HepG2 (cell line): ENCODE measurements at regions not wholly inside any gene's neighbourhood (a gene's known extent, or its start where the extent isn't known, plus 50 kb on each side); places are given as distances from the start of the nearest gene placed in this dataset.

Source experiments
- ATAC-seq: fragments of 200-7000 bp; cut with Tn5 transposase; 3 replicates; pipeline ENCODE4 v1.9.1; 2020; ENCODE audit warnings: mild to moderate bottlenecking, moderate library complexity
- BruUV-seq: library from RNA; stranded (reverse); fragments of 400-500 nt; replicated peaks from 2 replicates; lab custom pipeline; 2021; lab: Mats Ljungman, UMichigan
- CTCF ChIA-PET: fragments of 300-600 bp; formaldehyde crosslinking; extraction: SDS; loops from one replicate; lab custom pipeline; 2021; ENCODE audit warnings: low total read pairs, inconsistent platforms, low intra/inter-chr PET ratio; lab: Yijun Ruan, JAX
- POLR2A ChIA-PET: fragments of 350-600 bp; sonication (Branson Sonifier 250); formaldehyde crosslinking; loops from one replicate; lab custom pipeline; 2020; ENCODE audit warnings: antibody characterized with exemption, inconsistent platforms; lab: Yijun Ruan, JAX
- DNase-seq: peaks from one replicate; pipeline ENCODE4 v3.0.0-alpha.2; 2015; ENCODE audit warnings: low spot score
- FAIRE-seq: peaks from 3 replicates; lab custom pipeline; 2011; peaks lifted over from hg19 to GRCh38; lab: Jason Lieb, UNC
- H2AFZ ChIP-seq: one replicate; pipeline ENCODE4 v1.6.1; 2011; ENCODE audit warnings: low read length, inconsistent platforms
- H3K27ac ChIP-seq: fragments of 300-600 bp; 3 replicates; pipeline ENCODE4 v1.8.0; 2011; ENCODE audit warnings: mixed run types, mild to moderate bottlenecking, mixed read lengths, low read length, inconsistent platforms; ENCODE audit not compliant: insufficient read depth; ENCODE audit errors: extremely low read length
- H3K27me3 ChIP-seq, 2 experiments: fragments of 200-600 bp in 1 of 2; 2 replicates in 1 of 2; 3 replicates in 1 of 2; pipeline versions ENCODE4 v1.6.0 to v1.8.0; 2011; ENCODE audit warnings: low read length in 2 of 2, mild to moderate bottlenecking in 2 of 2, moderate library complexity in 2 of 2, inconsistent platforms in 1 of 2; ENCODE audit not compliant: insufficient read depth in 2 of 2, control insufficient read depth in 1 of 2
- H3K36me3 ChIP-seq, 2 experiments: fragments of 200-600 bp in 1 of 2; replicated peaks in 1 of 2; 2 replicates in 1 of 2; 3 replicates in 1 of 2; pipeline versions ENCODE4 v1.5.1 to v1.8.0; 2011; ENCODE audit warnings: low read length in 2 of 2, inconsistent platforms in 1 of 2; ENCODE audit not compliant: insufficient read depth in 2 of 2, control insufficient read depth in 1 of 2
- H3K4me1 ChIP-seq: 2 replicates; pipeline ENCODE4 v1.5.1; 2012; ENCODE audit warnings: low read length, inconsistent platforms; ENCODE audit not compliant: insufficient read depth
- H3K4me2 ChIP-seq: 2 replicates; pipeline ENCODE4 v1.6.0; 2011; ENCODE audit warnings: low read depth, low read length, inconsistent platforms
- H3K4me3 ChIP-seq, 3 experiments: fragments of 200-600 bp in 1 of 3; sonication (generic), shearing (Covaris generic) in 1 of 3; replicated peaks in 1 of 3; 2 replicates each; pipeline ENCODE4 v1.5.1; 2011 to 2016; ENCODE audit warnings: low read length in 3 of 3, inconsistent platforms in 2 of 3, low read depth in 2 of 3, mild to moderate bottlenecking in 2 of 3, control low read depth in 1 of 3, mixed read lengths in 1 of 3; ENCODE audit not compliant: insufficient read depth in 1 of 3
- H3K79me2 ChIP-seq: one replicate; pipeline ENCODE4 v1.6.1; 2011; ENCODE audit warnings: low read length, inconsistent platforms; ENCODE audit not compliant: insufficient read depth
- H3K9ac ChIP-seq: 2 replicates; pipeline ENCODE4 v1.6.0; 2011; ENCODE audit warnings: mild to moderate bottlenecking, low read depth, low read length, inconsistent platforms; ENCODE audit not compliant: insufficient read depth
- H3K9me3 ChIP-seq: 2 replicates; pipeline ENCODE4 v1.5.1; 2012; ENCODE audit warnings: mild to moderate bottlenecking, low read length
- H4K20me1 ChIP-seq: 2 replicates; pipeline ENCODE4 v1.6.0; 2011; ENCODE audit warnings: inconsistent platforms, mild to moderate bottlenecking, low read length, moderate library complexity; ENCODE audit not compliant: insufficient read depth
- CBFB ChIP-seq: sonication (generic); formaldehyde crosslinking; IDR thresholded peaks from 2 replicates; pipeline ENCODE4 v1.4.0; 2020; ENCODE audit warnings: missing genetic modification reagents
- ELF3 ChIP-seq: IDR thresholded peaks from 2 replicates; pipeline ENCODE4 v1.6.1; 2016; ENCODE audit warnings: missing genetic modification reagents, missing compliant biosample characterization
- FIP1L1 ChIP-seq: fragments of 200-400 bp; formaldehyde crosslinking; IDR thresholded peaks from 2 replicates; pipeline ENCODE4 v1.6.1; 2018; ENCODE audit warnings: low read depth, mild to moderate bottlenecking, low read length, moderate library complexity, borderline replicate concordance; ENCODE audit not compliant: insufficient read depth
- HIC2 ChIP-seq: sonication (generic); formaldehyde crosslinking; IDR thresholded peaks from 2 replicates; pipeline ENCODE4 v1.9.0; 2022; ENCODE audit warnings: low read depth, missing genetic modification reagents
- KDM5A ChIP-seq: fragments of 200-600 bp; sonication (generic); IDR thresholded peaks from 2 replicates; pipeline ENCODE4 v1.7.0; 2018; ENCODE audit warnings: antibody characterized with exemption, mild to moderate bottlenecking, low read length, borderline replicate concordance
- PHF21A ChIP-seq: sonication (generic); formaldehyde crosslinking; IDR thresholded peaks from 2 replicates; pipeline ENCODE4 v1.5.0; 2020; ENCODE audit warnings: mild to moderate bottlenecking, missing genetic modification reagents
- RBFOX2 ChIP-seq: fragments of 200-400 bp; formaldehyde crosslinking; IDR thresholded peaks from 2 replicates; pipeline ENCODE4 v1.6.1; 2017; ENCODE audit warnings: low read depth, mild to moderate bottlenecking, low read length
- SATB2 ChIP-seq: sonication (generic); formaldehyde crosslinking; IDR thresholded peaks from 2 replicates; pipeline ENCODE4 v1.5.0; 2020; ENCODE audit warnings: missing genetic modification reagents
- TGIF2 ChIP-seq: IDR thresholded peaks from 2 replicates; pipeline ENCODE4 v1.6.1; 2016; ENCODE audit warnings: control low read depth, missing compliant biosample characterization
- ZBTB14 ChIP-seq: sonication (generic); formaldehyde crosslinking; IDR thresholded peaks from 2 replicates; pipeline ENCODE4 v1.4.0; 2020; ENCODE audit warnings: missing genetic modification reagents
- ZNF121 ChIP-seq: sonication (generic); formaldehyde crosslinking; IDR thresholded peaks from 2 replicates; pipeline ENCODE4 v1.5.0; 2020; ENCODE audit warnings: mild to moderate bottlenecking, missing genetic modification reagents
- ZNF451 ChIP-seq: sonication (generic); formaldehyde crosslinking; IDR thresholded peaks from 2 replicates; pipeline ENCODE4 v1.5.0; 2020; ENCODE audit warnings: mild to moderate bottlenecking, missing genetic modification reagents
- ZNF607 ChIP-seq: sonication (generic); formaldehyde crosslinking; IDR thresholded peaks from 2 replicates; pipeline ENCODE4 v1.5.1; 2020; ENCODE audit warnings: missing genetic modification reagents, mild to moderate bottlenecking, borderline replicate concordance
- ZNF816 ChIP-seq: sonication (generic); formaldehyde crosslinking; IDR thresholded peaks from 2 replicates; pipeline ENCODE4 v1.8.0; 2022; ENCODE audit warnings: missing genetic modification reagents, mild to moderate bottlenecking, borderline replicate concordance
- WGBS: methylation state at CpG from one replicate; pipeline ENCODE4 v1.1.6; 2017; ENCODE audit warnings: low lambda C conversion rate; 5-methylcytosine and 5-hydroxymethylcytosine counted together
- in situ Hi-C: cut with HindIII; loops from 2 replicates; pipeline ENCODE4 v1.10.0; 2017; ENCODE audit warnings: low pct_unique_long_range_greater_than_20kb; ENCODE audit not compliant: extremely low pct_ligation_motif_present
- intact Hi-C: fragments of 100-400 bp; cut with micrococcal nuclease; formaldehyde crosslinking; loops from one replicate; pipeline ENCODE4 v1.10.0; 2022; ENCODE audit not compliant: unreplicated experiment
- TF ChIP-seq, protein P1 (sequence below): sonication (generic); formaldehyde crosslinking; IDR thresholded peaks from 2 replicates; pipeline ENCODE4 v1.8.0; 2022; ENCODE audit warnings: mild to moderate bottlenecking, missing genetic modification reagents, moderate library complexity

- DNase-seq (no peak), FAIRE-seq (no peak), ATAC-seq (no peak)
- Histone ChIP-seq H4K20me1 (no peaks in the 10 kb centered on the region), H3K9ac (no peak overlapping the region), H3K27ac (no peak overlapping the region), H3K4me2 (no peak overlapping the region), H3K4me3 (no peak overlapping the region), H3K9me3 (no peaks in the 10 kb centered on the region), H2AFZ (no peak overlapping the region), H3K79me2 (no peaks in the 10 kb centered on the region), H3K27me3 (peaks cover 2 to 43% of the 10 kb centered on the region in 2 experiments; a peak in 3 of 5 replicates), H3K4me1 (no peaks in the 10 kb centered on the region), H3K36me3 (no peaks in the 10 kb centered on the region)
- in situ Hi-C loops (no loop called here), intact Hi-C loops (no loop called here)
- 58% methylated on average over 6 of the region's 7 CpGs for WGBS
- BruUV-seq, result no TSS peak
- ChIA-PET CTCF (no interaction called here), POLR2A (no interaction called here)
- TF ChIP-seq SATB2 (no peak), ZNF607 (no peak), RBFOX2 (no peak), CBFB (CRISPR knock-in tag) (no peak), ZNF816 (CRISPR knock-in tag) (no peak), TGIF2 (CRISPR knock-in tag) (no peak), ELF3 (CRISPR knock-in tag) (no peak), KDM5A (no peak), ZNF121 (CRISPR knock-in tag) (no peak), HIC2 (CRISPR knock-in tag) (no peak), FIP1L1 (no peak), PHF21A (CRISPR knock-in tag) (no peak), ZNF451 (no peak), ZBTB14 (CRISPR knock-in tag) (no peak)
- TF ChIP-seq, protein P1, sequence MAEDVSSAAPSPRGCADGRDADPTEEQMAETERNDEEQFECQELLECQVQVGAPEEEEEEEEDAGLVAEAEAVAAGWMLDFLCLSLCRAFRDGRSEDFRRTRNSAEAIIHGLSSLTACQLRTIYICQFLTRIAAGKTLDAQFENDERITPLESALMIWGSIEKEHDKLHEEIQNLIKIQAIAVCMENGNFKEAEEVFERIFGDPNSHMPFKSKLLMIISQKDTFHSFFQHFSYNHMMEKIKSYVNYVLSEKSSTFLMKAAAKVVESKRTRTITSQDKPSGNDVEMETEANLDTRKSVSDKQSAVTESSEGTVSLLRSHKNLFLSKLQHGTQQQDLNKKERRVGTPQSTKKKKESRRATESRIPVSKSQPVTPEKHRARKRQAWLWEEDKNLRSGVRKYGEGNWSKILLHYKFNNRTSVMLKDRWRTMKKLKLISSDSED (CRISPR knock-in tag), result no peak
These were observed 94.2 kb upstream of the ZNF618 start for GRCh38 chr9:113781896-113782295.
